ENCODE measurements at regions not wholly inside any gene's neighbourhood (a gene's known extent, or its start where the extent isn't known, plus 50 kb on each side); places are given as distances from the start of the nearest gene placed in this dataset.

DNA sequence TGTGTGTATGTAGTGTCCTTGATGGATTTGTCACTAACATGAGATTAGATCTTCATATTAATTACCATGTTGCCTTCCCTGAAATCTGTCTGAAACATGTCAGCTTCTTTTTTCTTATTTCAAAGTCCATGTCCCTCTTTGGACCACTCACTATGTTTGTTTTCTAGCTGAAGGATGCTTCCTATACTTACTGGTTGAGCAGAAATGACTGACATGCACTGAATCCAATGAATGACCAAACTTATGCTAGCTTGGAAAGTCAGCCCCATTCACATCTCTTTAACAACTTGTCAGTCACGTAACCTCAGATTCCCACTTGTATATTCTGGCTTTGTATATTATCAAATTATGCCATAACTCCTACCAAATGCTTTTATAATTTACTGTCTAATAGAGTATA is 69.9 kb upstream of the STK39 start:
- no peaks in the 10 kb centered on the region for H4K20me1 ChIP-seq (ENCODE audit: insufficient read depth)
- intact Hi-C loops (cut with micrococcal nuclease; ENCODE audit: unreplicated experiment) = no loop called here
- no peaks in the 10 kb centered on the region for H3K9me2 ChIP-seq (ENCODE audit: insufficient read depth)
- H3F3A ChIP-seq (ENCODE audit: insufficient read depth, low read depth) = no peaks in the 10 kb centered on the region
- no peak overlapping the region for H3K4me3 ChIP-seq
- H3K79me2 ChIP-seq (ENCODE audit: low read depth) = no peaks in the 10 kb centered on the region
- H2AFZ ChIP-seq = no peak overlapping the region
- H3K27me3 ChIP-seq (ENCODE audit: insufficient read depth, low read depth) = no peaks in the 10 kb centered on the region
- no TSS peak for BruUV-seq (replicated peaks)
- no peak for DNase-seq
- H3K36me3 ChIP-seq (ENCODE audit: low read depth) = no peaks in the 10 kb centered on the region
- H3K27ac ChIP-seq = no peak overlapping the region
- H3K9me3 ChIP-seq (ENCODE audit: insufficient read depth, low read depth) = no peaks in the 10 kb centered on the region
- no peak overlapping the region for H3K4me2 ChIP-seq
- peaks cover 13% of the 10 kb centered on the region for H3K4me1 ChIP-seq (replicated peaks; ENCODE audit: insufficient read depth)
- POLR2A ChIA-PET (ENCODE audit: unreplicated experiment) = no interaction called here
- no peak for TF ChIP-seq EZH2 (IDR thresholded peaks at IDR 0.05; ENCODE audit: low read depth)
- CTCF ChIA-PET = no interaction called here

GRCh38 chr2:168320267-168320666 is 72.9 kb upstream of the STK39 start:
- intact Hi-C loops (cut with micrococcal nuclease; ENCODE audit: unreplicated experiment) = no loop called here
- peak overlapping the region; percentile 19; the same call in 1 of the 2 replicates for H3K4me2 ChIP-seq

DNA sequence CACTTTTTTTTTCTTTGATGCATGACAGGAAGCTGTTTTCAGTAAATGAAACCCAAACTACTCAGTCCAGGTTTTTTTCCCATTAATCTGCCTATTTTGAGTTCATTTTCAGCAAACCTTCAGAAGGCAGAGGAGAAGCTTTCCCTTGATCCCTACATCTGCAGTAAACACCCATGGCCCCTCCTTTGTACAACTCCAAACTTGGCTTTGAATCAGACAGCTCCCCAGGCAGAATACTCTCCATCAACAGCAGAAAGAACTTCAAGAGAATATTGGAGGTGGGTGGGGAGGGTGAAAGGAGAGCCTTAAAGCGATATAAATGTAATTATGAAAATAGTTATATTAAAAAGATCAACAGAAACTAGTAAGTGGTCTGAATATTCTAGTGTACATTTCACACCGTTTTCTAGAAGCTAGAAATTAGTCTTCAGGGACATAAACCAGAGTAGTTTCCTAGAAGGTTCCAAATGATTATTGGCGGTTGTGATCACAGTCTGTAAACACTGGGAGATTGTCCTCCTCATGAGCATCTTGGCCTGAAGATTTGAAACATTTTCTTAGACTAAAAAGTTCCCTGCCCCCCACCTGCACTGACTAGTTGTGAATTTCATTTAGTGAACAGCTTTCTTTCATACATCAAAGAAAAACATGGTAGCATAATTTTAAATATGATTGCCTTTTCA is 75.1 kb upstream of the STK39 start:
- no peaks in the 10 kb centered on the region for H3K9me3 ChIP-seq (ENCODE audit: insufficient read depth, low read depth)
- no peaks in the 10 kb centered on the region for H3K27me3 ChIP-seq (ENCODE audit: insufficient read depth, low read depth)
- intact Hi-C loops (cut with micrococcal nuclease; ENCODE audit: unreplicated experiment) = no loop called here
- ChIA-PET CTCF (no interaction called here), POLR2A (ENCODE audit: unreplicated experiment) (no interaction called here)
- TF ChIP-seq CTCF (conservative IDR thresholded peaks at IDR 0.05) (no peak), EZH2 (IDR thresholded peaks at IDR 0.05; ENCODE audit: low read depth) (no peak)
- H4K20me1 ChIP-seq (ENCODE audit: insufficient read depth) = no peaks in the 10 kb centered on the region
- H3K4me2 ChIP-seq = no peak overlapping the region
- no peaks in the 10 kb centered on the region for H3K36me3 ChIP-seq (ENCODE audit: low read depth)
- H3K4me1 ChIP-seq (replicated peaks; ENCODE audit: insufficient read depth) = peaks cover 13% of the 10 kb centered on the region
- H3K79me2 ChIP-seq (ENCODE audit: low read depth) = no peaks in the 10 kb centered on the region
- DNase-seq = no peak
- no peak overlapping the region for H2AFZ ChIP-seq
- H3K4me3 ChIP-seq = no peak overlapping the region
- H3K9me2 ChIP-seq (ENCODE audit: insufficient read depth) = no peaks in the 10 kb centered on the region
- BruUV-seq (replicated peaks) = no TSS peak
- no peak overlapping the region for H3K27ac ChIP-seq
- no peaks in the 10 kb centered on the region for H3F3A ChIP-seq (ENCODE audit: insufficient read depth, low read depth)

More at GRCh38 chr2:168320267-168320666, 72.9 kb upstream of the STK39 start:
- CTCF ChIA-PET = no interaction called here
- Histone ChIP-seq H3K36me3 (ENCODE audit: low read depth) (no peaks in the 10 kb centered on the region), H3K27ac (no peak overlapping the region), H4K20me1 (ENCODE audit: insufficient read depth) (no peaks in the 10 kb centered on the region), H3K9me2 (ENCODE audit: insufficient read depth) (no peaks in the 10 kb centered on the region), H3K4me3 (no peak overlapping the region), H3K4me1 (replicated peaks; ENCODE audit: insufficient read depth) (peaks cover 13% of the 10 kb centered on the region), H2AFZ (no peak overlapping the region), H3F3A (ENCODE audit: insufficient read depth, low read depth) (no peaks in the 10 kb centered on the region), H3K27me3 (ENCODE audit: insufficient read depth, low read depth) (no peaks in the 10 kb centered on the region), H3K79me2 (ENCODE audit: low read depth) (no peaks in the 10 kb centered on the region), H3K9me3 (ENCODE audit: insufficient read depth, low read depth) (no peaks in the 10 kb centered on the region)
- BruUV-seq (replicated peaks) = no TSS peak
- DNase-seq = peak in 1 of 2 experiments; percentile 77
- TF ChIP-seq EZH2 (IDR thresholded peaks at IDR 0.05; ENCODE audit: low read depth) = no peak
- no peak for TF ChIP-seq CTCF (conservative IDR thresholded peaks at IDR 0.05)
- POLR2A ChIA-PET (ENCODE audit: unreplicated experiment) = no interaction called here

DNA sequence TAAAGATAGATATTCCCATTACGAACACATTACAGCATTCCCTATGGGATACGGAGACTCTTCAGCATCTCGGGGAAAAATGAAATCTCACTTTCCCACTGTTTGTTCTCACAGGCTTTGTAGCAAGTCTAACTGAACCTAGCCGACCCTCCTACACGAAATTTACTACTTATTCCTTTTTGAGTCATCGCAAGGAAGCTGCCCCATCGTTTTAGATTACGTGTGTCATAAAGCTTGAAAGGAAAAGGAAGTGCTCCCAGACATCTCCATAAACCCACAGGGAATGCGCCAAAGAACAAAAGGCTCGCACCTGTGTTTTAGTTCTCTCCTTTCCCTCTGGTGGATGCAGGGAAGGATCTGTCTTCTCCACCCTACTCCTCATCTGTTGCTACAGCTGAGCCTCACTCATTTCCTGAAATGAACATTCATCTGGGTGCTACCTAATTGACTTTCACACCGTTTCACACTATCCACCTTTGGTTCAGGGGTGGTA is 76.2 kb upstream of the STK39 start:
- Histone ChIP-seq H3K4me2 (no peak overlapping the region), H3K27me3 (ENCODE audit: insufficient read depth, low read depth) (no peaks in the 10 kb centered on the region), H4K20me1 (ENCODE audit: insufficient read depth) (no peaks in the 10 kb centered on the region), H3K27ac (no peak overlapping the region), H3F3A (ENCODE audit: insufficient read depth, low read depth) (no peaks in the 10 kb centered on the region), H2AFZ (no peak overlapping the region), H3K9me3 (ENCODE audit: insufficient read depth, low read depth) (no peaks in the 10 kb centered on the region), H3K9me2 (ENCODE audit: insufficient read depth) (no peaks in the 10 kb centered on the region), H3K79me2 (ENCODE audit: low read depth) (no peaks in the 10 kb centered on the region), H3K4me1 (replicated peaks; ENCODE audit: insufficient read depth) (peaks cover 13% of the 10 kb centered on the region), H3K4me3 (no peak overlapping the region), H3K36me3 (ENCODE audit: low read depth) (no peaks in the 10 kb centered on the region)
- TF ChIP-seq EZH2 (IDR thresholded peaks at IDR 0.05; ENCODE audit: low read depth) = no peak
- no peak for TF ChIP-seq CTCF (conservative IDR thresholded peaks at IDR 0.05)
- BruUV-seq (replicated peaks) = no TSS peak
- DNase-seq = no peak
- intact Hi-C loops (cut with micrococcal nuclease; ENCODE audit: unreplicated experiment) = no loop called here
- CTCF ChIA-PET = no interaction called here
- POLR2A ChIA-PET (ENCODE audit: unreplicated experiment) = no interaction called here
